ENCODE measurements at regions not wholly inside any gene's neighbourhood (a gene's known extent, or its start where the extent isn't known, plus 50 kb on each side); places are given as distances from the start of the nearest gene placed in this dataset.

- TF ChIP-seq CTCF (conservative IDR thresholded peaks at IDR 0.05; ENCODE audit: low read depth, low read length) (no peak), EZH2 (IDR thresholded peaks at IDR 0.05; ENCODE audit: low read length, unreplicated experiment) (no peak), EZH2phosphoT487 (IDR thresholded peaks at IDR 0.05; ENCODE audit: borderline replicate concordance, low read length) (no peak)
Measured at GRCh38 chr3:162019817-162020216, 523.2 kb downstream of the OTOL1 start.
